Hippocampal formation (tissue), 2 donors: ENCODE measurements at regions not wholly inside any gene's neighbourhood (a gene's known extent, or its start where the extent isn't known, plus 50 kb on each side); places are given as distances from the start of the nearest gene placed in this dataset.
"Not testable (repeated sequence)": the region's sequence is repeated elsewhere in the genome, so short reads cannot be mapped to it uniquely, and the experiment has no call there.

ENCODE experiments used
- DNase-seq, 2 donors: peaks; one replicate each; lab custom pipeline; 2025; lab: John Stamatoyannopoulos, UW

DNA sequence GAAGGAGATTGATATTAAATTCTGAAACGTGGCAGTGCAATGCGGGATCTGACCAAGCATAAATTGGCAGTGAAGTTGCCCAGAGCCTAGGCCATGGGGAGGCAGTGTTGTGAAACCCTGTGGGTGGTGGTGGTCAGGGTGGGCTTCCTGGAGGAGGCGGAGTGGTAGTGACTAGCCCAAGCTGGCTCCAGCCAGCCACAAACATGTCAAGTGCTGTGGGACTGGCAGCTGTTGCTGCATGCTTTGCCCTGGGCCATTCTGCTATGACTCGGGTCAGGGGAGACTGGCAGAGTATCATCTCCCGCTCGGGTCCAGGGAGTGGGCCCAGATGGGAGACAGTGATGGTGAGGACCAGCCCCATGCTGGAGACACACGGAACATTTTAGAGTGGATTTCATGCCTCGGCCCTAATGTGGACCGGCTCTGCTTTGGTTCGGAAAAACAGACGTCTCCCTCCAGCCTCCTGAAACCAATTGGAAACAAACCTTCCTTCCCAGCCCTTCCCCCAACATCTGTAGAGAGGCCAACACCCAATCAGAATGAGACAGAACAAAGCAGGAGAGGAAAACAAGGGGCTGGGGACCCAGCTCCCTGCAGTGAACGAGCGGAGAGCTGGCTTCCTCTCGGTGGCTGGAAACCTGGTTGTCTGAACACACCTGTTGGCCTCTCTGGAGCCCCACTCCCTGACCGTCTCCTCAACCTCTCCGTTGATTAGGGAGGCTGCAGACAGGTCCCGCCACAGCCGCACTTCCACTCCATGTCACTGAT is 58.2 kb downstream of the TMEM270 start:
- DNase-seq: no peak

DNA sequence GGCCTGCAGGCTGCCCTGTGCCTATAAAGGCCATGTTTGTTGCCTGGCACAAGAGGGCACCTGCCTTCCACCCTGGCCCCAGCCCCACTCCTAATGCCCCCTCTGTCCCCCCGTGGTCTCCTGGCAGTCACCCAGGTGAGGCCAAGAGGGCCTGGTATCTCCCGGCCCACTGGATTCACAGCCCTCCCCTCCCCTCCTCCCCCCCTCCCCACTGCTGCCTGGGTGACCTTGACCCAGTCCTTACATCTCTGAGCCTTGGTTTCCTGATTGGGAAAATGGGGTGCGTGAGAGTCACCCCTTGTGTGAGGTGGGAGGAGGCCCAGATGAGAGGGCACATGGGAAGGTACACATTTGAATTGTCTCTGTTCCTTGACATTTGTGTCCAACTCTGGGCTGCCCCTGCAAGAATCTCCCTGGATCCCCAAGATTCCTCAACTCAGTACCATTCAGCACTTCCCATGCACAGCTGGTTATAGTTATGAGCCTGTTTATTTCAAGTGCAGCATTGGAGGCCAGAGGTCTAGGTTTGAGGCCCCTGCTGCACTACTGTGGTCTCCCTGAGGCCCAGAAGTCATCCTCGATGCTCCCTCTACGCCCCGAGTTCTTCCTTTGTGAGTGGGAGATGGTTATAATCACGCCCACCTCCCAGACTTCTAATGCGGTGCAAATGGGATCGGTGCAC is 58.9 kb downstream of the TMEM270 start:
- DNase-seq: no peak

DNA sequence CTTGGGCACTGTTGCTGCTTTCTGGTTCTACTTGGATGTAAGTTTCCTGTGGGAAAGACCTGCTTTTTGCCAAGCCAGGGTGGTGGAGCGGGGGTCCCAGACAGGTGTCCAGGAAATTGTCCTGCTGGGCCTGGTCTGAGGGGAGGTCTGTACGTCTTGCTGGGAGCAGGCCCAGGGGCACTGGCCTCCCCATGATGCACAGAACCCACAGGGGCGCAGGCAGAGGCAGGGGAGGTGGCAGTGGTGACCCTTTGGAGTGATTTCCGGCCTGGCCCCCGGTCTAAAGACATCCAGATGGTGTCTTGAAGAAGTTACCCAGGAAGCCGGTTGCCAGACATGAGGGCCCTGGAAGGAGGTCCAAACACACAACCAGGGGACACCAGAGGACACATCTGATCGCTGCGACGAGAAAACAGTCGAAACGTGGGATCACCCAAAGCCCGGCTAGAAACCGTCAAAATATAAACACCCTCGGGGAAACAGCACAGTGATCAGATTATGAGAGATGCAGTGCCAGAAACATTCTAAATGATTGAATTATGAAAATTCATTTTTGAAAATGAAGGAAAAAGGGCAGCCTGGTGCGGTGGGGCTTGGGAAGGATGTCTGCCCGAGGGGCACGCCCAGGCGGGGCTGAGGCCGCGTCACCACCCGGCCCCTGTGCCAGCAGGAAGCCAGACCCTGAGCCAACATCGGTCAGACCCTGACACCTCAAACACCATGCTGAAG is 59.6 kb downstream of the TMEM270 start:
- DNase-seq: no peak

DNA sequence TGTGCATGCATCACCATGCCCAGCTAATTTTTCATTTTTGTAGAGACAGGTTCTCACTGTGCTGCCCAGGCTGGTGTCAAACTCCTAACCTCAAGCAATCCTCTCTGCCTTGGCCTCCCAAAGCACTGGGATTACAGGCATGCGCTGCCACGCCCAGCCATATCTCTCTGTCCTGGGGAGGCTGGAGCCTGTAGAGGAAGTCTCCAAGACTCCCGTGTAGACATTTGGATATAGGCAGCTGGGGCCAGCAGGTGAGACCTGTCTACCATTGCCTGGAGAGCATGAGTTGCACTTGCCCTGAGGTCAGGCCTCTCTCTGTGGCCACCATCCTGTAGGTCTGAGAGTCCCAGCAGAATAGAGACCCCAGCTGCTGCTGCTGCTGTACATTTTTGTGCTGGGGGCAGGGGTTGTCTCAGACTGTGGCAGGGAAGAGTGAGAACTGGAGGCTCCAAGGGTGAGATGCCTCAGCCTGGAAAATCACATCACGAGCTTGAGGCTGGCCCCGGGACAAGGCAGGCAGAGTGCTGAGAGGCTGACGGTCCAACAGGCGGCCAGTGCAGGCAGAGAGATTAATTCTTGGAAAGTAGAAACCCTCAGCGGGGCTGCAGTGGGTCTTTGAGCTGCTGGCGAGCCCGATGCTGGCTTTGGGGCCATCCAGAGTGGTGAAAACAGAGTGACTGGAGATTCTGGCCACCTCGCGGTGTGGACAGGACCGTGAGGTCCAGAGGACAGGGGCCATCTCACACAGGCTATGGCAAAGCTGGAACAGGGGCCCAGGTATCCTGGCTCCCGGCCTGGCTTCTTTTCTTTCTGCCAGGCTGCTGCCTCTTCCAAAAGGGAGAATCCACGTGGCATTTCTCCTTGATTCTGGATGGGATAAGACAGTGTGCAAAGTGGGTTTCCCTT is 60.9 kb downstream of the TMEM270 start:
- no peak for DNase-seq

DNA sequence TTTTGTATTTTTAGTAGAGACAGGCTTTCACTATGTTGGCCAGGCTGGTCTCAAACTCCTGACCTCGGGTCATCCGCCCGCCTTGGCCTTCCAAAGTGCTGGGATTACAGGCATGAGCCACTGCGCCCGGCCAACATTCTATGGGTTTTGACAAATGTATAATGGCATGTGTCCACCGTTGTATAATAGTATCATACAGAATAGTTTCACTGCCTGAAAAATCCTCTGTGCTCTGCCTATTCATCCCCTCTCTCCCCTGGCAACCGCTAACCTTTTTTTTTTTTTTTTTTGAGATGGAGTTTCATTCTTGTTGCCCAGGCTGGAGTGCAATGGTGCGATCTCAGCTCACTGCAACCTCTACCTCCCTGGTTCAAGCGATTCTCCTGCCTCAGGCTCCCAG is 67.7 kb downstream of the TMEM270 start:
- DNase-seq: not testable (repeated sequence)

- no peak for DNase-seq
These were observed 70.5 kb downstream of the TMEM270 start for GRCh38 chr7:73931502-73931901.

- no peak for DNase-seq
These were observed 71.4 kb downstream of the TMEM270 start for GRCh38 chr7:73932364-73932763.

- no peak for DNase-seq
These were observed 72.1 kb downstream of the TMEM270 start for GRCh38 chr7:73933091-73933490.

- DNase-seq: no peak
These were observed 76.0 kb downstream of the TMEM270 start for GRCh38 chr7:73936967-73937366.

- DNase-seq: not testable (repeated sequence)
These were observed 76.7 kb downstream of the TMEM270 start for GRCh38 chr7:73937650-73938049.

DNA sequence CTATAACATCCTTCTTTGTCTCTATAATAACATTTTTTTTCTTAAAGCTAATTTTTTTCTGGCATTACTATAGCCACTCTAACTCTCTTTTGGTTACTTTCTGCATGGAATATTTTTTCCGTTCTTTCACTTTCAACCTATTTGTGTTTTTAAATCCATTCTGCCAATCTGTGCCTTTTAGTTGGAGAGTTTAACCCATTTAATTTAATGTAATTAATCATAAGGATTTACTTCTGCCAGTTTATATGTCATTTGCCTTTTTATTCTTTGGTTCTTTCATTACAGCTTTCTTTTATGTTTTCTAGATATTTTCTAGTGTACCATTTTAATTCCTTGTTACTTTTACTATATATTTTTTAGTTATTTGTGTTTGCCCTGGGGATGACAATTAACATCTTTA is 78.6 kb downstream of the TMEM270 start:
- DNase-seq: no peak

GRCh38 chr7:73940701-73941238 is 79.8 kb downstream of the TMEM270 start:
- no peak for DNase-seq

DNA sequence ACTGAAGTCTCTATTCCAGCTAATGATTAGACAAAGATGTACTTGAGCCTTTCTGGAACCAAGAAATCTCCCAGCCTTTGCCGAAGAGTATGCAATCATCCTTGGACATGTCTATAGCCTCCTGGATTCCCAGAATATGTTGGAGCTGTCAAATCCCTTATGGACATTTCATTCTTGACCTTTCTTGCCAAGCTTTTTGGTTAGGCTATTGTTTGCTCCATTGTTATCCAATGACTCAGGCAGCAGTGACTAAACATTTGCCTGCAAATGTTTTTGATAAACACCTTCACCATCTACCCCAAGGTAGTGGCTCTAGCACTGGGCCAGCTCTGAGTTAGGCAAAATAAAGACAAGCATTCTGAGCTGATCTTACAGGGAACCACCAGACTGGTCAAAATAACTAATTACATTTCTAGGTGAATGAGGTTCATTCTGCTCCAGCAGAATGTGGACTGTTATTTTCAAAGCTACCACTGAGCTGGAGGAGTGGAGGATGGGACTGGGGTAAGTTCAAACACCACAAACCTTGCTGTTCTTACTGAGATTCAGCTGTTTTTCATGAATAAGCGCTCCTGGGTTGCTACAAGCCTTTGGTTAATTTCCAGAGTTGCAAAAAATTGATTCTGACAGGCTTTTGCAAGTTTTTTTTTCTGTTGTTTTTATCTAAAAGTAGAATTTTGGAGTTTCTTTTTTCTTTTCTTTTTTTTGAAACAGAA is 81.0 kb downstream of the TMEM270 start:
- no peak for DNase-seq

DNA sequence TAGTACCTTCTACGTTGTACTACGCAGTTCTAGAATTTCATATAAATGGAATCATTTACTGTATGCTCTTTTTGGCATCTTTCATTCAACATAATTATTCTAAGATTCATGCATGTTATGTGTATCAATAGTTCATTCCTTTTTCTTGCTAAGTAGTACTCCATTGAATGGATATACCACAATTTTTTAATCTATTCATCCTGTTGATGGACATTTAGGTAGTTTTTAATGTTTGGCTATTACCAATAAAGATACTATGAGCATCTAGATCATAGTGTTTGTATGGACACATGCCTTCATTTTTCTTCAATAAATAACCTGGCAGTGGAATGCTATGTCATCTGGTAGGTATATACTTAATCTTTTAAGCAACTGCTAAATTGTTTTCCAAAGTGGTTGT is 83.0 kb upstream of the ELN start:
- DNase-seq: no peak

DNA sequence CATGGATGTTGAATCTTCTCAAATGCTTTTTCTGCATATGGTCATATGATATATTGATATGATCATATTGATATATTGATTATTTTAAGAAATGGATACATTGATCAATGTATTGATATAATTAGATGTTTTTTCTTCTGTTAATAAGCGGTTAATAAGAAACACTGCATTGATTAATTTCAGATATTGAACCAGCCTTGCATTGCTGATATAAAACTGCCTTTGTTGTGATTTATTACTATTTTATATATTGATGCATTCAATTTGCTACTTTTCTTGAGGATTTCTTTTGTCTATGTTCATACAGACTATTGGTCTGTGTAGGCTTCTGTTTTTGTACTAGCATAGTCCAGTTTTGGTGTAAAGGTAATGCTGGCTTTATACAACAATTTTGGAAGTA is 79.7 kb upstream of the ELN start:
- no peak for DNase-seq

DNA sequence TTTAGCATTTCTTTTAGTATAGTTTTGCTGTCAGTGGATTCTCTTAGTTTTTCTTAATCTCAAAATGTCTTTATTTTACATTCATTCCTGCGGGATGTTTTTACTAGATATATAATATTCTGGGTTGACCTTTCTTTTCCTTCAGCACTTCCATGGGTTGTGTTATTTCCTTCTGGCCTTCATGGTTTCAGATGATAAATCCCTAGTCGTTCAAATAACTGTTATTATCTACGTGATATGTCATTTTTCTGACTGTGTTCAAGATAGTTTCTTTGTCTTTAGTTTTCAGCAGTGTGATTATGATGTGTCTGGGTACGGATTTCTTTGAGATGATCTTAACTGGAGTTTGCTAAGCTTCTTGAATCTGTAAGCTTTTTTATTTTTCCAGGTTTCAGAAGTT is 75.7 kb upstream of the ELN start:
- no peak for DNase-seq

- DNase-seq: no peak
These were observed 73.8 kb upstream of the ELN start for GRCh38 chr7:73954181-73954580.

DNA sequence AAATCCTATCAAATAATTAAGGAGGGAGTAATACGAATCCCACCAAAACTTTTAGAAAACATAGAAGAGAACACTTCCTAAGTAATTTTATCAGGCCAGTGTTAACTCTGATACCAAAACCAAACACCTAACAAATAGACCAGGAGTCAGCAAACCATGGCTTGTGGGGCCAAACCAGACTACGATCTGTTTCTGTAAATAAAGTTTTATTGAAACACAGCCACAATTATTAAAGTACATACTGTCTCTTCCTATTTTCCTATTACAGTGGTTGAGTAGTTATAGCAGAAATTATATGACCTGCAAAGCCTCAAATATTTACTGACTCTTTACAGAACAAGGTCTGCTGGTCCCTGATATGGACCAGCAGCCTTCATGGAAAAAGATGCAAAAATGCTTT is 73.1 kb upstream of the ELN start:
- DNase-seq: no peak

GRCh38 chr7:73960548-73960947 is 67.4 kb upstream of the ELN start:
- DNase-seq: no peak

DNA sequence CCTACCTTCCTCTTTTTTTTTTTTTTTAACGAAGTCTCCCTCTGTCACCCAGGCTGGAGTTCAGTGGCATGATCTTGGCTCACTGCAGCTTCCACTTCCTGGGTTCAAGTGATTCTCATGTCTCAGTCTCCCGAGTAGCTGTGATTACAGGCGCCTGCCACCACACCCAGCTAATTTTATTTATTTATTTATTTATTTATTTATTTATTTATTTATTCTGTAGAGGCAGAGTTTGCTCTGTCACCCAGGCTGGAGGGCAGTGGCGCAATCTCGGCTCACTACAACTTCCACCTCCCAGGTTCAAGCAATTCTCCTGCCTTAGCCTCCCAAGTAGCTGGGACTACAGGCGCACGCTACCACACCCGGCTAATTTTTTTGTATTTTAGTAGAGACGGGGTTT is 66.0 kb upstream of the ELN start:
- DNase-seq: not testable (repeated sequence)

DNA sequence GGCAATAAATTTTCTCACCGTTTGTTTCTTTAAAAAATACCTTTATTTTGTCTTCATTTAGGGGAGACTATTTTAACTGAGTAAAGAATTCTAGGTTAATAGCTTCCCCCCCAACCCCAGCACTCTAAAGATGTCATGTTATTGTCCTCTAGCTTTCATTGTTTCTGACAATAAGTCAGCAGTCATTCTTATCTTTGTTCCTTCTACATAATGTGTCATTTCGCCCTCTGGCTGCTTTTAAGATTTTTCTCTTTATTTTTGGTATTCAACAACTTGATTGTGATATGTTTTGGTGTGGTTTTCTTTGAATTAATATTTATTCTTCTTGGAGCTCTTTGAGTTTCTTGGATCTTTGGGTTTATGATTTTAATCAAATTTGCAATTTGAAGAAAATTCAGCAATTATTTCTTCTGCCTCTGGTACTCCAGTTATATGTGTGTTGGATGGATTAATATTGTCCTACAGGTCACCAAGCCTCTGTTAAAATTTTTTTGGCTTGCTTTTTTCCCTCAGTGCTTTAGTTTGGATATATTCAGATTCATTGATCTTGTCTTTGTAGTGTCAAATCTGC is 64.6 kb upstream of the ELN start:
- no peak for DNase-seq
